RWPE2 (cell line): ENCODE measurements at regions not wholly inside any gene's neighbourhood (a gene's known extent, or its start where the extent isn't known, plus 50 kb on each side); places are given as distances from the start of the nearest gene placed in this dataset.
"Not testable (repeated sequence)": the region's sequence is repeated elsewhere in the genome, so short reads cannot be mapped to it uniquely, and the experiment has no call there.

Experiments
- ATAC-seq: fragments of 200-7000 bp; cut with Tn5 transposase; 3 replicates; pipeline ENCODE4 v1.9.1; 2021; ENCODE audit warnings: low read depth
- DNase-seq: peaks from one replicate; pipeline ENCODE4 v3.0.0-alpha.2; 2020; ENCODE audit warnings: low spot score
- H3K27ac ChIP-seq: fragments of 450-650 bp; 2 replicates; pipeline ENCODE4 v1.5.1; 2017; ENCODE audit warnings: mild to moderate bottlenecking; ENCODE audit not compliant: poor library complexity, severe bottlenecking
- H3K27me3 ChIP-seq: fragments of 250-450 bp; sonication (Bioruptor Pico); 2 replicates; pipeline ENCODE4 v1.5.1; 2021; ENCODE audit warnings: mild to moderate bottlenecking, moderate library complexity; ENCODE audit not compliant: insufficient read depth, poor library complexity, severe bottlenecking
- H3K36me3 ChIP-seq: fragments of 250-450 bp; sonication (Bioruptor Pico); 2 replicates; pipeline ENCODE4 v1.5.1; 2020; ENCODE audit warnings: low read depth, mild to moderate bottlenecking, moderate library complexity
- H3K4me1 ChIP-seq: fragments of 250-450 bp; sonication (Bioruptor Pico); 2 replicates; pipeline ENCODE4 v1.5.1; 2021; ENCODE audit warnings: mild to moderate bottlenecking, moderate library complexity; ENCODE audit not compliant: insufficient read depth, poor library complexity, severe bottlenecking
- H3K4me3 ChIP-seq: fragments of 250-450 bp; sonication (Bioruptor Pico); 2 replicates; pipeline ENCODE4 v1.5.1; 2021; ENCODE audit warnings: mild to moderate bottlenecking, moderate library complexity; ENCODE audit not compliant: severe bottlenecking
- H3K9me3 ChIP-seq: fragments of 250-450 bp; sonication (Bioruptor Pico); 2 replicates; pipeline ENCODE4 v1.5.1; 2021; ENCODE audit warnings: mild to moderate bottlenecking, moderate library complexity; ENCODE audit not compliant: severe bottlenecking
- TF ChIP-seq, protein P1 (sequence below): fragments of 450-650 bp; IDR thresholded peaks from one replicate; pipeline ENCODE4 v1.5.1; 2017; ENCODE audit warnings: mild to moderate bottlenecking, moderate library complexity; ENCODE audit not compliant: poor library complexity, severe bottlenecking

DNA sequence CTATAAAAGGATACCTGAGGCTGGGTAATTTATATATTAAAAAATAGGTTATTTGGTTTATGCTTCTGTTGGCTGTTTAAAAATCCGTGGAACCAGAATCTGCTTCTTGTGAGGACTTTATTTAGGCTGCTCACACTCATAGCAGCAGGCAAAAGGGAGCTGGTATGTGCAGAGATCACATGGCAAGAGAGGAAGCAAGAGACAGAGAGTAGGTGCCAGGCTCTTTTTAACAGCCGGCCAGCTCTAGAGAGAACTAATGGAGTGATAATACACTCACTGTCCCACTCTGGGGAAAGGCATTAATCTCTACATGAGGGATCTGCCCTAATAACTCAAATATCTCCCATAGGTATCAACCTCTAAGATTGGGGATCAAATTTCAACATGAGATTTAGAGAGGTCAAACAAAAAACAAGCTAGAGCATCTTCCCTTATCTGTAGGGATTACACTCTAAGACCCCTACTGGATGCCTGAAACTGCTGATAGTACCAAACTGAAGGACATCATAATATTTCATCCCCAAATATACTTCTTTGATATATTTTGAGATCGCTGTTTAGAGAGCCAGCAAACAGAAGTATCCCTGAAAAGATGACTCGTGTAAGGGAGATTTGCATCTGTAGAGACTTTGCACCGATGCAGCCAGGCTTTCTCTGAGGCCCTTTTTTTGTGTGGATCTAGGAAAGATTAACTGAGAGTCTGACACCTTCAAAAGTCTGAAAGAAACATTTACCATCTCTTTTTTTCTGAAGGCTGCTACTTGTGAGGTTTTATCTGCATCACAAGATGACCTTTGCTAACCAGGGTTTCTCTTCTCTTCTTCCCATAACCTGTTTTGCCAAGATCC is 717.0 kb upstream of the MBL2 start:
- no peaks in the 10 kb centered on the region for H3K9me3 ChIP-seq
- ATAC-seq (no peak), DNase-seq (no peak)

GRCh38 chr10:53487019-53487983 is 714.7 kb upstream of the MBL2 start:
- DNase-seq (no peak), ATAC-seq (no peak)
- no peaks in the 10 kb centered on the region for H3K9me3 ChIP-seq
- TF ChIP-seq, protein P1, sequence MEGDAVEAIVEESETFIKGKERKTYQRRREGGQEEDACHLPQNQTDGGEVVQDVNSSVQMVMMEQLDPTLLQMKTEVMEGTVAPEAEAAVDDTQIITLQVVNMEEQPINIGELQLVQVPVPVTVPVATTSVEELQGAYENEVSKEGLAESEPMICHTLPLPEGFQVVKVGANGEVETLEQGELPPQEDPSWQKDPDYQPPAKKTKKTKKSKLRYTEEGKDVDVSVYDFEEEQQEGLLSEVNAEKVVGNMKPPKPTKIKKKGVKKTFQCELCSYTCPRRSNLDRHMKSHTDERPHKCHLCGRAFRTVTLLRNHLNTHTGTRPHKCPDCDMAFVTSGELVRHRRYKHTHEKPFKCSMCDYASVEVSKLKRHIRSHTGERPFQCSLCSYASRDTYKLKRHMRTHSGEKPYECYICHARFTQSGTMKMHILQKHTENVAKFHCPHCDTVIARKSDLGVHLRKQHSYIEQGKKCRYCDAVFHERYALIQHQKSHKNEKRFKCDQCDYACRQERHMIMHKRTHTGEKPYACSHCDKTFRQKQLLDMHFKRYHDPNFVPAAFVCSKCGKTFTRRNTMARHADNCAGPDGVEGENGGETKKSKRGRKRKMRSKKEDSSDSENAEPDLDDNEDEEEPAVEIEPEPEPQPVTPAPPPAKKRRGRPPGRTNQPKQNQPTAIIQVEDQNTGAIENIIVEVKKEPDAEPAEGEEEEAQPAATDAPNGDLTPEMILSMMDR, result no peak
- H3K4me1 ChIP-seq, result no peaks in the 10 kb centered on the region
- H3K4me3 ChIP-seq, result no peak overlapping the region
- no peaks in the 10 kb centered on the region for H3K36me3 ChIP-seq
- H3K27me3 ChIP-seq, result no peaks in the 10 kb centered on the region
- H3K27ac ChIP-seq, result no peak overlapping the region

More for the DNA sequence above, 717.0 kb upstream of the MBL2 start:
- Histone ChIP-seq H3K27me3 (no peaks in the 10 kb centered on the region), H3K4me1 (no peaks in the 10 kb centered on the region), H3K4me3 (no peak overlapping the region), H3K27ac (no peak overlapping the region), H3K36me3 (no peaks in the 10 kb centered on the region)
- TF ChIP-seq, protein P1, result no peak

DNA sequence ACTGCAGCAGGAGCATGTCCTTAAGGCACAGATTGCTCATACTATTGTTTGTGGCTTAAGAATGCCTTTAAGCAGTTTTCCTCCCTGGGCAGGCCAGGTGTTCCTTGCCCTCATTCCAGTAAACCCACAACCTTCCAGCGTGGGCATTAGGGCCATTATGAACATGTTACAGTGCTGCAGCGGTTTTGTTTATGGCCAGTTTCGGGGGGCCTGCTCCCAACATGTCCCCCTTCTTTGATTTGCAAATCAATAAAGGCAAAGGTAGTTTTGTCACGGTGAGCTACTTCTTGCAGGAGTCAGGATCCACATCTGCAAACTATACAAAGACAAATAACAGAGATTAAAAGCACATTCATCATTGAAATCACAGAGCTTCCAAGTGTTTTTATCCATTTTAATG is 712.8 kb upstream of the MBL2 start:
- not testable (repeated sequence) for H3K4me3 ChIP-seq, H3K27me3 ChIP-seq, H3K4me1 ChIP-seq, DNase-seq, H3K27ac ChIP-seq, H3K9me3 ChIP-seq, ATAC-seq, H3K36me3 ChIP-seq

DNA sequence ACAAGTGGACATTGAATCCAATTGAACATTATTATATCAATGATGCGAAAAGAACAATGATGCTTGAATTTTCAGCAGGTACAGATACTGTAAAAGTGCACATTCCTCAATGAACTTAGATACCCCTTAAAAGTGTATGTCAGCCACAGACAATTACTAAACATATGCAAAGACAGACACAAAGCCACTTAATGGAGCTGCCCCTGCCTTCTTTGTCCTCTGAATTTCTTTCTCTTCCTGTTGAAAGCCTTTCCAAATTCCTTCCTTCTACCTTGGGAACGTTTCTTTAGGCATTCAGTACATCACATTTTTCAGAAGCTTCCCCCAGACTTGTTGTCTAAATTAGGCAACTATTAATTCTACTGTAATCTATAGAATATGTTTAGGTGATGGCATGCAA is 706.8 kb upstream of the MBL2 start:
- H3K27me3 ChIP-seq, result no peaks in the 10 kb centered on the region
- H3K4me3 ChIP-seq, result no peak overlapping the region
- H3K27ac ChIP-seq, result no peak overlapping the region
- no peaks in the 10 kb centered on the region for H3K4me1 ChIP-seq
- no peak for DNase-seq
- ATAC-seq, result no peak
- H3K36me3 ChIP-seq, result no peaks in the 10 kb centered on the region
- H3K9me3 ChIP-seq, result no peaks in the 10 kb centered on the region
- TF ChIP-seq, protein P1, result no peak

- Histone ChIP-seq H3K9me3 (no peaks in the 10 kb centered on the region), H3K27ac (no peak overlapping the region), H3K36me3 (no peaks in the 10 kb centered on the region), H3K4me1 (no peaks in the 10 kb centered on the region), H3K27me3 (no peaks in the 10 kb centered on the region), H3K4me3 (no peak overlapping the region)
- TF ChIP-seq, protein P1, result no peak
- ATAC-seq (no peak), DNase-seq (no peak)
Measured at GRCh38 chr10:53477313-53477675, 704.7 kb upstream of the MBL2 start.
